AG04450 (cell line): ENCODE measurements at regions not wholly inside any gene's neighbourhood (a gene's known extent, or its start where the extent isn't known, plus 50 kb on each side); places are given as distances from the start of the nearest gene placed in this dataset.

ENCODE experiments used
- CTCF ChIA-PET: fragments of 300-600, 350-600 bp; formaldehyde crosslinking; extraction: SDS; loops from one replicate; lab custom pipeline; 2022; ENCODE audit warnings: antibody characterized with exemption, inconsistent platforms; lab: Charles Lee
- POLR2A ChIA-PET: fragments of 350-600 bp; formaldehyde crosslinking; extraction: SDS; loops from one replicate; lab custom pipeline; 2021; ENCODE audit warnings: antibody characterized with exemption, inconsistent platforms; lab: Yijun Ruan, JAX
- DNase-seq: peaks from one replicate; pipeline ENCODE4 v3.0.0-alpha.2; 2011; ENCODE audit warnings: low read depth, low spot score
- H3K27ac ChIP-seq: one replicate; pipeline ENCODE4 v1.5.1; 2012; ENCODE audit warnings: low read depth, low read length, control low read depth
- H3K27me3 ChIP-seq: one replicate; pipeline ENCODE4 v1.6.0; 2012; ENCODE audit warnings: low read length; ENCODE audit not compliant: control insufficient read depth, insufficient read depth
- H3K4me3 ChIP-seq: 2 replicates; pipeline ENCODE4 v1.5.1; 2011; ENCODE audit warnings: mild to moderate bottlenecking, low read depth, low read length, control low read depth
- H3K9me3 ChIP-seq: 2 replicates; pipeline ENCODE4 v1.5.1; 2012; ENCODE audit warnings: low read length; ENCODE audit not compliant: control insufficient read depth, insufficient read depth
- TF ChIP-seq, protein P1 (sequence below): IDR thresholded peaks from 2 replicates; pipeline ENCODE4 v1.5.1; 2011; ENCODE audit warnings: low read depth, low read length, control low read depth, inconsistent platforms

DNA sequence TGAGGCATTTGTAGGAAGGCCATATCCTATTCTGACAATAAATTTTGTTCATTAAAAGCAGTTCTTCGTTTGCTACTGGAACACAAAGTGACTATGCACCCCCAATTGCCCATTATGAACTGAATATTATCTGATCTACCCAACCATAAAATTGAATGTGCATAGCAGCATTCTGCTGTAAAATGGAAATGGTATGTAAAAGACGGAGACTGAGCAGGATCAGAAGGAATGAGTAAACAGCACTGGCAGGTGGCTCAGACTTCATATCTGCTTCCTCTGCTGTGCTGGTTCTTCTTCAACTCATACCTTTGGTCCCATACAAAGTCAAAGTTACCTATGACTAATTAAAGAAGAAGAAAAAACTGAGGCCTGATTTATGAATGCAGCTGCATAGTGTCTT, 339.5 kb downstream of the PLA2G4A start:
- ChIA-PET CTCF (no interaction called here), POLR2A (no interaction called here)
- no peaks in the 10 kb centered on the region for H3K9me3 ChIP-seq
- no peak for DNase-seq
- no peak overlapping the region for H3K4me3 ChIP-seq
- no peaks in the 10 kb centered on the region for H3K27me3 ChIP-seq
- TF ChIP-seq, protein P1, sequence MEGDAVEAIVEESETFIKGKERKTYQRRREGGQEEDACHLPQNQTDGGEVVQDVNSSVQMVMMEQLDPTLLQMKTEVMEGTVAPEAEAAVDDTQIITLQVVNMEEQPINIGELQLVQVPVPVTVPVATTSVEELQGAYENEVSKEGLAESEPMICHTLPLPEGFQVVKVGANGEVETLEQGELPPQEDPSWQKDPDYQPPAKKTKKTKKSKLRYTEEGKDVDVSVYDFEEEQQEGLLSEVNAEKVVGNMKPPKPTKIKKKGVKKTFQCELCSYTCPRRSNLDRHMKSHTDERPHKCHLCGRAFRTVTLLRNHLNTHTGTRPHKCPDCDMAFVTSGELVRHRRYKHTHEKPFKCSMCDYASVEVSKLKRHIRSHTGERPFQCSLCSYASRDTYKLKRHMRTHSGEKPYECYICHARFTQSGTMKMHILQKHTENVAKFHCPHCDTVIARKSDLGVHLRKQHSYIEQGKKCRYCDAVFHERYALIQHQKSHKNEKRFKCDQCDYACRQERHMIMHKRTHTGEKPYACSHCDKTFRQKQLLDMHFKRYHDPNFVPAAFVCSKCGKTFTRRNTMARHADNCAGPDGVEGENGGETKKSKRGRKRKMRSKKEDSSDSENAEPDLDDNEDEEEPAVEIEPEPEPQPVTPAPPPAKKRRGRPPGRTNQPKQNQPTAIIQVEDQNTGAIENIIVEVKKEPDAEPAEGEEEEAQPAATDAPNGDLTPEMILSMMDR: no peak
- no peak overlapping the region for H3K27ac ChIP-seq

DNA sequence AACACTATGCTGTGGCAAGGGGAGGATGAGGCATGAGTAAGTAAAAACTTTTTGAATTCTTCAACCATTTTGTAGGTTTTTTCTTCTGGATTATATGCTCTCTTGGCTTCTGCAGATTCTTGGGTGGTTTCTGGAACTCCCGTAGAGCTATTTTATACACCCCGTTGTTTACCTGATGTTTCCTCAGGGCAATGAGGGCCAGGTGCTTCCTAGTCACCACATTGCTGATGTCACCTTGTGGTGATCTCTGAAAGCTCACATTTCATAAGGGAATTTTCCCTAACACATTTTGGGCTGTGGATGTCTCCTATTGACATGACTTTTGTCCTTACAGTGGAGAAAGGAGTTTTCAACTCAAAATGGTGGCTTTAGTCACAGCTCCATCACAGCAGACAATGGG, 356.6 kb downstream of the PLA2G4A start:
- POLR2A ChIA-PET: no interaction called here
- TF ChIP-seq, protein P1: no peak
- CTCF ChIA-PET: no interaction called here
- Histone ChIP-seq H3K4me3 (no peak overlapping the region), H3K27me3 (no peaks in the 10 kb centered on the region), H3K9me3 (no peaks in the 10 kb centered on the region), H3K27ac (no peak overlapping the region)
- no peak for DNase-seq

DNA sequence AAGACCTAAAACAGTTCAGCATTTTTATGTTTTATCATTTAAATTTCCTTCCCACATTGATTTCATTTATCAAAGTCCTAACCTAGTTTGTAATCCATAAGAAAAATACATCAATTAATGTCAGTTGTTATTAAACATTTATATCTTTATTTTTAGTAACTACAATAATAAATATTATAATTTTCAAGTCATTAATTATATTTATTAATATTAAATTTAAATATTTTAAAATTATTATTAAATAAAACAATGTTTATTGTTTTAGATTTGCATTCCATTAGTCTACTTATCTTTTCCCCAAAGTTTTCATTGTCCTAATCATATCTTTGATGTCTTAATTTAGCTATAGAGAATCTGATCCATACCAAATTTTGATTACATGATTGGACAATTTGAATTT, 368.9 kb downstream of the PLA2G4A start:
- no peak for DNase-seq
- Histone ChIP-seq H3K27me3 (no peaks in the 10 kb centered on the region), H3K4me3 (no peak overlapping the region), H3K27ac (no peak overlapping the region), H3K9me3 (no peaks in the 10 kb centered on the region)
- ChIA-PET CTCF (no interaction called here), POLR2A (no interaction called here)
- TF ChIP-seq, protein P1: no peak

DNA sequence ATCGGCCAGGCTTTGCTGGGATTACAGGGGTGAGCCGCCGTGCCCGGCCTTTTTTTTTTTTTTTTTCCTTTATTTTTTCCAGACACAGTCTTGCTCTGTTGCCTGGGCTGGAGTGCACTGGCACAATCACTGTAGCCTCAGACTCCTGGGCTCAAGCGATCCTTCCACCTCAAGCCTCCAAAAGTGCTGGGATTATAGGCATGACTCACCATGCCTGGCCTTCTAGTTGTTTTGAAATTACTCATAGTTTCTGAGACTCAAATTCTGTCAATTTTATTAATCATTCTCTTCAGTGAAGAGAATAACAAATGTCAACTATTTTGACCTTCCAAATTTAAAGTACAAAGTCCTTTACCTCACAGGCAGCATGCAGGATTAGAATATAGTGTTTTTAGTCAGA, 374.5 kb downstream of the PLA2G4A start:
- Histone ChIP-seq H3K27ac (no peak overlapping the region), H3K4me3 (no peak overlapping the region), H3K27me3 (no peaks in the 10 kb centered on the region), H3K9me3 (no peaks in the 10 kb centered on the region)
- TF ChIP-seq, protein P1: no peak
- no peak for DNase-seq
- POLR2A ChIA-PET: no interaction called here
- CTCF ChIA-PET: no interaction called here

DNA sequence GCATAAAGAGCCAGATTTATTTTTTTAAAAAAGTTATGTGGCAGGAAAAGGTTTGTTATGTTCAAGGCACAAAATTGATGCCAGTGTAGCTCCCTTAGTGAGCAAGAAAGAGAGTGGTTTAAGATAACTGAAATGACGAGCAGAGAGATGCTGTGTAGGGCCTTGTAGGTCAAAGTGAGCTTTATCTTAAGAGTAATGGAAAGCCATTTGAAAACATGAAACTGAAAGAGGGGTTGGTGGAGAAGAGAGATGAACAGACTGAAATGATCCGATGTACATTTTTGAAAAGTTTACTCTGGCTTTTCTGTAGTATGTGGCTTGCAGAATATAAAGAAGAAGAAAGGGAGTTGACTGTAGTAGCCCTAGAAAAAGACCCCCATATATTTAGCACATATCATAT, 383.6 kb downstream of the PLA2G4A start:
- TF ChIP-seq, protein P1: no peak
- ChIA-PET CTCF (no interaction called here), POLR2A (no interaction called here)
- no peaks in the 10 kb centered on the region for H3K27me3 ChIP-seq
- no peak overlapping the region for H3K4me3 ChIP-seq
- H3K9me3 ChIP-seq: no peaks in the 10 kb centered on the region; the same call in 1 of the 2 replicates
- no peak for DNase-seq
- H3K27ac ChIP-seq: no peak overlapping the region
